Loucy (cell line): ENCODE measurements at regions not wholly inside any gene's neighbourhood (a gene's known extent, or its start where the extent isn't known, plus 50 kb on each side); places are given as distances from the start of the nearest gene placed in this dataset.
"Not testable (repeated sequence)": the region's sequence is repeated elsewhere in the genome, so short reads cannot be mapped to it uniquely, and the experiment has no call there.

Experiments
- EZH2phosphoT487 ChIP-seq: fragments of 200-600 bp; IDR thresholded peaks from 2 replicates; pipeline ENCODE4 v1.6.1; 2018; ENCODE audit warnings: antibody characterized with exemption, mild to moderate bottlenecking, moderate library complexity, borderline replicate concordance
- TF ChIP-seq, protein P1 (sequence below): fragments of 200-600 bp; sonication (generic); conservative IDR thresholded peaks from 2 replicates; pipeline ENCODE4 v1.5.1; 2014; ENCODE audit warnings: mild to moderate bottlenecking, antibody characterized with exemption, low read length

DNA sequence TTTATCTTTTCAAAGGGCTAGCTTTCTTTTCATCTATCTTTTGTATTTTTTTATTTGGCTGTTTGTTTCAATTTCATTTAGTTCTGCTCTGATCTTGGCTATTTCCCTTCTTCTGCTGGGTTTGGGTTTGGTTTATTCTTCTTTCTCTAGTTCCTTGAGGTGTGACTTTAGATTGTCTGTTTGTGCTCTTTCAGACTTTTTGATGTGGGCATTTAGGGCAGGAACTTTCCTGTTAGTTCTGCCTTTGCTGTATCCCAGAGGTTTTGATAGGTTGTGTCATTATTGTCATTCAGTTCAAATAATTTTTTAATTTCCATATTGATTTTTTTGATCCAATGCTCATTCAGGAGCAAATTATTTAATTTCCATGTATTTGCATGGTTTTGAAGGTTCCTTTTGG is 325.0 kb downstream of the PTPRC start:
- TF ChIP-seq, protein P1, sequence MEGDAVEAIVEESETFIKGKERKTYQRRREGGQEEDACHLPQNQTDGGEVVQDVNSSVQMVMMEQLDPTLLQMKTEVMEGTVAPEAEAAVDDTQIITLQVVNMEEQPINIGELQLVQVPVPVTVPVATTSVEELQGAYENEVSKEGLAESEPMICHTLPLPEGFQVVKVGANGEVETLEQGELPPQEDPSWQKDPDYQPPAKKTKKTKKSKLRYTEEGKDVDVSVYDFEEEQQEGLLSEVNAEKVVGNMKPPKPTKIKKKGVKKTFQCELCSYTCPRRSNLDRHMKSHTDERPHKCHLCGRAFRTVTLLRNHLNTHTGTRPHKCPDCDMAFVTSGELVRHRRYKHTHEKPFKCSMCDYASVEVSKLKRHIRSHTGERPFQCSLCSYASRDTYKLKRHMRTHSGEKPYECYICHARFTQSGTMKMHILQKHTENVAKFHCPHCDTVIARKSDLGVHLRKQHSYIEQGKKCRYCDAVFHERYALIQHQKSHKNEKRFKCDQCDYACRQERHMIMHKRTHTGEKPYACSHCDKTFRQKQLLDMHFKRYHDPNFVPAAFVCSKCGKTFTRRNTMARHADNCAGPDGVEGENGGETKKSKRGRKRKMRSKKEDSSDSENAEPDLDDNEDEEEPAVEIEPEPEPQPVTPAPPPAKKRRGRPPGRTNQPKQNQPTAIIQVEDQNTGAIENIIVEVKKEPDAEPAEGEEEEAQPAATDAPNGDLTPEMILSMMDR = not testable (repeated sequence)
- not testable (repeated sequence) for TF ChIP-seq EZH2phosphoT487
